H1 (cell line): ENCODE measurements at regions not wholly inside any gene's neighbourhood (a gene's known extent, or its start where the extent isn't known, plus 50 kb on each side); places are given as distances from the start of the nearest gene placed in this dataset.

Experiments
- EZH2 ChIP-seq: fragments of 200-600 bp; sonication (generic); IDR thresholded peaks from 2 replicates; pipeline ENCODE4 v1.7.1; 2012; ENCODE audit warnings: low read depth, mild to moderate bottlenecking, moderate library complexity, low read length, inconsistent platforms; ENCODE audit not compliant: severe bottlenecking
- KDM5A ChIP-seq: fragments of 200-600 bp; IDR thresholded peaks from 2 replicates; pipeline ENCODE4 v1.7.1; 2012; ENCODE audit warnings: mild to moderate bottlenecking, low read length, inconsistent platforms, mixed read lengths
- MAX ChIP-seq: IDR thresholded peaks from 2 replicates; pipeline ENCODE4 v1.6.1; 2012; ENCODE audit warnings: inconsistent platforms
- SIRT6 ChIP-seq: IDR thresholded peaks from one replicate; pipeline ENCODE4 v1.7.1; 2012; ENCODE audit warnings: low read length, inconsistent platforms

DNA sequence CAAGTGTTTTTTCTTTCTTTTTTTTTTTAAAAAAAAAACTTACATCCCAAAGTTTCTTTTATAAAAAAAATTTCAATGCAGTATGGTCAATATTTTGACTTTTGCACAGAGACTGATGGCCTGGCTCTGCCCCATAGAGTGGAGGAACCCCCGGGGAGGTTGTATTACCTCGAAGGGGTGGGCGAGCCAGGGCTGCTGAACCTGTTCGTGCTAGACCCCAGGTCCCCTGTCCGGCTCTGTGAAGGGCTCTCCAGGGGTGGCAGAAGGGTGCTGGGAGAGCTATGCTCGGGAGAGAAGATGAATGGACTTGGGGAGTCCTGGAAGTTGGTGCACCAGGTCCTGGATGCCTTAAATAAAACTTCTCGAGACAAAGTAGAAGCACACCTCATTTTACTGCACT lies 446.4 kb upstream of the KLF6 start (continued):
- TF ChIP-seq KDM5A (no peak), MAX (no peak), EZH2 (no peak), SIRT6 (no peak)
